HG03097 (cell line): ENCODE measurements at regions not wholly inside any gene's neighbourhood (a gene's known extent, or its start where the extent isn't known, plus 50 kb on each side); places are given as distances from the start of the nearest gene placed in this dataset.
"Not testable (repeated sequence)": the region's sequence is repeated elsewhere in the genome, so short reads cannot be mapped to it uniquely, and the experiment has no call there.

Experiments
- ATAC-seq: cut with Tn5 transposase; IDR thresholded peaks from one replicate; pipeline ENCODE4 v1.9.1; 2021; ENCODE audit not compliant: unreplicated experiment, low FRiP score

GRCh38 chrX:15127010-15127409 is 142.9 kb downstream of the ASB9 start:
- ATAC-seq: no peak

DNA sequence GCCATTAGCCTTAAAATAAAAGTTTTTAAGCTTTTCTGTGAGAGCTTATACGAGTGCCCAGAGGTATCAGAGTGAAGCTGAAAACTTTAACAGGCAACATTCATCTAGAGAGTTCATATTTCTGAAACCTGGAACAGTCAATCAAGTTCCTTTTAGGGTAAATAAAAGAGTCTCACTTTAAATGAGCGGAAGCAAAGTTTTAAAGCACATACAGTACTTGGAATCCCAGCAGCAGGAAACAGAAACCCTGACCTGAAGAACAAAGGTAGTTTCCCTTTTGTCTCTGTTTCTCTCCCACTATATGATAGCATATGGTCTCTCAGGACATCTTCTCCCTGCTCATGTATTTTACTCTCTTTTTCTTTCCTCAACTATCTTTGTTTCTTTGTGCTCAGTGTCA is 153.0 kb downstream of the ASB9 start:
- ATAC-seq: no peak

DNA sequence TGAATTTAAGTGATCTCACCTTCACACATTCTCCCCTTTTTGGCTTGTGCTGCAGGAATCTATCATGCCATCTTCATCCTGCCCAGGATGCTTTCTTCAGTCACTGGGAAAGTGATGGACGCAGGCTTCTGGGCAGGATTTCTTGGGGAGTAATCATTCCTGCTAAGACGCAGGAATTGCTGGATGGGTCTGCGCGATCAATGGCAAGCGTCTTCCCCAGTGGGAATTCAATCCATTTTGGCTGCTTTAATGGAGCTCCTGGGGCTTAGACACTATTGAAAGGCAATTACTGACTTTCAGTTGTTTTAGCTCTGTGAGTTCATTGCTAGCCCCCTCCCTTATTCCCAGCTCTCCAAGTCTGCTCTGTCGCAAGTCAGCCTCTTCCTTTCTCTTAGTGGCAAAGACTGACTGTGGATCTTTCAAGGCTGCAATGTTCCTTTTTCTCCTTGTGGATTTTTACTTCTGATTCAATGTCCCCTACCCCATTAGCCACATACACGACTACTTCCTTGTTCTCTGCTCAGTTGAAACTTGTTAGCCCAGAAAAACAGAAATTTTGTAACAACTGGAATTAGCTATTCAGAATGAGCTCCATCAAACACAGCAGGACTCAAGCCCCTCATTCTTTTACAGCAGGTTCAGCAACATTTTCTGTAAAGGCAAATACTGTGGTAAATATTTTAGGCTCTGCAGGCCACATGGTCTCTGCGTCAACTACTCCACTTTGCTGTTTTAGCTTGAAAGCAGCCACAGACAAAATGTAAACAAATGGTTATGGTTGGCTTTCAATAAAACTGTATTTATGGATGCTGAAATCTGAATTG is 154.9 kb downstream of the ASB9 start:
- no peak for ATAC-seq

GRCh38 chrX:15107367-15107988 is 162.4 kb downstream of the ASB9 start:
- no peak for ATAC-seq

DNA sequence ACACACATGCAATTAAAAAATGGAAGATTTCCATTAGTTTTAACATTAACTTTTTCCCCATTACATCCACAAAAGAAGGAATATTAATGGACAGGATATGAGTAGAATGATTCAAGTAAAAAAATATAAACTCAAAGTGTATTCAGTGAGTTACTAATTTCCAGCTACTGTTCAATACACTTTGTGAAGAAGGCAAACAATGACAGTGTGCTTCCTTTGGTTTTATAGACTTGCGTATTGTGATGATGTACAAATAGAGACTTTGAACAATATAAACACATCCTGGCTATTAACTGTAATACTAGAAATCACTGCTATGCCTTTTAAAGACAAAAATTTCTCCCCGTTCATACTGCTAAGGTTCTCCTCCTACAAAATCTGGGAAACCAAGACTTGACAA is 171.4 kb downstream of the ASB9 start:
- ATAC-seq: no peak

DNA sequence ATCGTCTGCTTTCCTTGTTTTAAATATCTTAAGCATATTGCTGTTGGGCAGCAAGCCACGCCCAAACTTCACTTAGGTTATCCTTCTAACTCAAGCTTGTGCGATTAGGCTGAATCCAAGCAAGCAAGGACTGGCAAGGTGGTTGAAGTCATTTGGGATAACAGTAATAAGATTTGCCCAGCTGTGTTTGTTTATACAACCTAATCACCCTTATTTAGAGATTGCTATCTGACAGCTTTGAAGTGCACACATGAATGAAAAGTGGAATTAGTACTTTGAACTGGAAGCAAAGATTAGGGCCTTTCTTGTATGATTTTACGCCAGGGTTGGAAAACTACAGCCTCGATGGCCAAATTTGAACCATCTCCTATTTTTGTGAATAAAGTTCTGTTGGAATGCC is 182.1 kb downstream of the ASB9 start:
- no peak for ATAC-seq

DNA sequence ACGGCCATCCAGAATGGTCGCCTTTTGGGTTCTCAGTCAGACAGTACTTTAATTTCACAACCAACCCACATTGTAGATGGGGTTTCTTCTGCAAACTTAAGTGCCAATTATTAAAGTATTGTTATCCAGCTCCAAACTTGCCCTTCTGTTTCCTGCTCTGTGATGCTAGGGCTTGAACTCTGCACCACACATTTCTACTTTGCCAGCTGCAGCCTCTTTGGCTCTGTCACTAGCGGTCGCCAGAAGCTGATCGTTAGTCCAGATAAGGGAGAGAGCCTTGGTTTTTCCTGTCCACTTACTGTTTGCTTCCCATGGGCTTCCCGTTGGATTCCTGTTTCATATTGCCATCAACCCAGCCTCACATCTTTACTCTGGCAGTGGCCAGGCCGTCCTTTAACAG is 196.6 kb downstream of the ASB9 start:
- no peak for ATAC-seq

DNA sequence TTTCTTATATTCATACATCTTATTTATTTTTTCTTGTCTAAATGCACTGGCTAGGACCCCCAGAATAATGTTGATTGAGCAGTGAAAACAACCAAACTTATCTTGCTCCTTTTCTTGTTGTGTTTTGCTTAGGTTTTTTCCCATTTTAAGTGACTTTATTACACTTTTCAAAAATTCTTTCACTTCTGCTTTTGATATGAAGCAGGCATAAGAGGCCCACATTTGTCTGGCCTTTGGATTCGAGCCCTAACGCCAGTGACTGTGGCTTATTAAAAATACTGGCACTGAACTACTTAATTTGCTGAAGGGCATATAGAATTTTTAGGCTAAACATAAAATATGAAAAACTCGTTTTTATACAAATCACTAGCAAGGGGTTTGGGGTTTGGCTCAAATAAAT is 197.0 kb downstream of the ASB9 start:
- no peak for ATAC-seq

DNA sequence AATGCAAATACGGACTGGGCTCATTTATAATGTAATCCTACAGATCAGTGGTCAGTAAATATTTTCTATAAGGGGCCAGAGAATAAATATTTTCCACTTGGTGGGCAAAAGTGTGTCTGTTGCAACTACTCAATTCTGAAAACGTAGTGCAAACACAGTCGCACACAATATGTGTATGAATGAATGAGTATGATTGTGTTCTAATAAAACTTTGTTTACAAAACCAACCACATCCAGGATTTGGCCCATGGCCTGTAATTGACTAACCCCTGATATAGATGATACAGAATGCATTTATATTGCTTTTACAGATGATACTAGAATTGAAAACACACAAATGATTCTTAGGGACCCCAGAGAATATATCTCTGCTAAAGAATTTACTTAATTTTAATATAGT is 197.6 kb downstream of the ASB9 start:
- ATAC-seq: no peak

- ATAC-seq: no peak
Observed at GRCh38 chrX:15059474-15059873, 186.3 kb downstream of the MOSPD2 start.

- no peak for ATAC-seq
Observed at GRCh38 chrX:15056044-15056443, 182.8 kb downstream of the MOSPD2 start.

DNA sequence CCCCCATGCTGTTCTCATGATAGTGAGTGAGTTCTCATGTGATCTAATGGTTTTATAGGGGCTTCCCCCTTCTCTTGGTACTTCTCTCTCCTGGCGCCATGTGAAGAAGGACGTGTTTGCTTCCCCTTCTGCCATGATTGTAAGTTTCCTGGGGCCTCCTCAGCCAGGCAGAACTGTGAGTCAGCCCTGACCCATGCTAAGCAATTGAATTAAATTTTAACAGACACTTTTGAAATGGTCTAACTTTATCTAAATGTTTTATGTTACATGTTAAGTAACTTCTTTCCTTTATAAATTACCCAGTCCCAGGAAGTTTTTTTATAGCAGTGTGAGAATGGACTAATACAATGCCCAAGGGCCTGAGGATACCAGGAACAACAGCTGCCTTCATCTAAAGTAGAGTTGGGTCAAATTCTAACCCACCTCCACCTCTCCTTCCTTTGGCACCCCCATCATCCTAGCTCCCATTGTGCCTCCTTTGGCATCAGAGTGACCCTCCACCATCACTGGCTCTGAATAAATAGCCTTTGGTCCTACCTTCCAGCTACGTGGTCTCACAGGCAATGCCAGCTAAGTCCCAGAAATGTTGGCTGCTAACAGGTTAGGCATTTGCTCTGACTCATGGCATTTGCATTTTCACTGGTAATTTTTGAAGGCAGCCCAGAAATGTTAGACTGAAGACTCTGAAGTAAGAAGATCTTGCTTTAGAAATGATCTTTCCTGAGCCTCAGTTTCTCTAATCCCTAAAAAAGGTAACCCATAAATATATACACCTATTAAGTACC is 182.1 kb downstream of the MOSPD2 start:
- ATAC-seq: no peak

- ATAC-seq: no peak
Observed at GRCh38 chrX:15050395-15050794, 177.2 kb downstream of the MOSPD2 start.

GRCh38 chrX:15043538-15043937 is 170.3 kb downstream of the MOSPD2 start:
- no peak for ATAC-seq

DNA sequence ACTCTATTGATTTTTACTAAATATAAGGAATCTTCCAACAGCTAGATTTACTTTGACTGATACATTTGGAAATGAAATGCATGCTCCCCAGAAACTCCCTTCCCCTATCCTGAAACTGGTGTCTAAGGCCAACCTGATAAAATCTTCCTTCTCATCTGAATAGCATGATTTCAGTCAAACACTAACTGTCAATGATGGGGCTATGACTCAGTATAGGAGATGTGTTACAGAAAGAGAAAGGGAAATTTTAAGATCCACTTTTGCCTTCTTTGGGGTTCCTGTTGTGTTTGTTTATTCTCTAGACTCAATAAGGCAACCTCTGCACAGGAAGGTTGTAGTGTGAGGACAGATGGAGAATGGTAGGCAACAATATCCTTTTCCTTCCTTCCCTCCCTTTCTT is 160.7 kb downstream of the MOSPD2 start:
- no peak for ATAC-seq

DNA sequence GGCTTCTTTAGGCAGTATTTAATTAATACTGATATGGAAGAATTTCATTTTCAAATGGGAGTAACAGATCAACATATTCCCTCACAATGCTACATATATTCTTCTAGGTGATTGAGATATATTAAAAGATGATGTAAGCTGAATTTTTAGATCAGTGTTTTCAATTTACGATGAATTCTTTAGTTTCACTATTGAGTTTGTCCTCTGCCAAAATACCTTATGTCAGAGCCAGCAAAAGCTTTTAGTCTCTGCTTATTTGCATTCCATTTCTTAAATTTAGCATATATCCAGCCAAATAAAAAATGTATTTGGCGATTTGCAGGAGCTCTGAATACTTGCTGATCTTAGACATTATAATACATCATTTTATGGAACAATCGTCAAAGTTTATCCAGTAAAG is 144.3 kb downstream of the MOSPD2 start:
- ATAC-seq: no peak

DNA sequence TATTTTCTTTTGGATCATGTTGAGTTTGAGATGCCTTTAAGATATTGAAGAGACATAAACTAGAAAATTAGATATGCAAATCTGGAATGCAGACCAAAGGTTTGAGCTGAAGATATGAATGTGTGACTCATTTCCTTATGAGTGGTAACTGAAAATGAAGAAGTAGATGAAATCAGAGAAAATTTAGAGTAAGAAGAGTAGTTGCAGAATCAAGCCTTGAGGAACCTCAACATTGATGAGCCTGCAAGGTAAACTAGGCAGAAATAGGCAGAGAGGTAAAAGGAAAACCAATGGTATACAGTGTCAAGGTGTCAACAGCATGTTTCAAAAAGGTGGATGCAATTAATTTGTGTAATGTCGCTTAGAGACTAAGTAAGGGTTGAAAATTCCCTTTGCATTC is 142.8 kb downstream of the MOSPD2 start:
- no peak for ATAC-seq

- ATAC-seq: no peak
Observed at GRCh38 chrX:15014281-15014680, 141.1 kb downstream of the MOSPD2 start.

DNA sequence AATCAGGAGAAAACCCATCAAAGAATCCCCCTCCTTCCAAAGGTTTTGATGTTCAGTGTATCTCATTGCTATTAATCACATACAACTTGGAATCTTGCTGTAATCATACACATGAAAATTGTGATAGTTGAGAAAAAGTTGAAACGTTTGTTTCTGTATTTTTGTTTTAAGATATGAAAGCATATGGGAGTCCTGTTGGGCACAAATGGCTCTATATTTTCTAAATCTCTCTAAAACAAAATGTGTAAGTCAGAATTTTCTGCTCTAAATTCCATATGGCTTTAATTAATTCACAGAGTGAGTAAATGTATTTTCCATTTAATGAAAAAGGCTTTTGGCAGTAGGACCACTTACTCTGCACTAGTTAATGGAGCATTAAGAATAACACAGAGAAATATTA is 140.2 kb downstream of the MOSPD2 start:
- no peak for ATAC-seq

DNA sequence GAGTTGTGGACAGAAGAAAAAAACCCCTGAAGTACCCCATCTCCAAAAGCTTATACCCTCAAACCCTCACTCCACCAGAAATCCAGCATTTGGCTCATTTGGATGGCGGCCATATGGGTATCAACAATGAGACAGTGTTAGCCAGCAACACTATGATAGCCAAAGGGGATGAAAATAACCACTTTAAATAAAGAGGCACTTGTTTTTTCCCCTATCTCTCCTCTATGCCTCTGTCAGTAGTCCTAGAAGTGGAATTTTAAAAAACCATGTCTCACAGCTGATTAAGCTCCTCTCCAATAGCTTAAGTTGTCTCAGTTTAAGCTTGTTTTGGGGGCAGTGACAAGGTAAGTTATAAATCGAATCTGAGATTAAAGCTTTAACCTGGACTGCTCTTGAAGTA is 124.0 kb downstream of the MOSPD2 start:
- ATAC-seq: no peak

DNA sequence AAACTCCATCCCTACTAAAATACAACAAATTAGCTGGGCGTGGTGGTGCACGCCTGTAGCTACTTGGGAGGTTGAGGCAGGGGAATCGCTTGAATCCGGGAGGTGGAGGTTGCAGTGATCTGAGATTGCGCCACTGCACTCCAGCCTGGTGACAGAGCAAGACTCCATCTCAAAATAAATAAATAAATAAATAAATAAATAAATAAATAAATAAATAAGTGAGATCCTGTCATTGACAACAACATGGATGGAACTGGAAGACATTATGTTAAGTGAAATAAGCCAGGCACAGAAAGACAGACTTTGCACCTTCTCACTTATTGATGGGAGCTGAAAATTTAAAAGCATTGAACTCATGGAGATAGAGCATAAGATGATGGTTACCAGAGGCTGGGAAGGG is 111.2 kb downstream of the MOSPD2 start:
- ATAC-seq: not testable (repeated sequence)
